Caki2 (cell line): ENCODE measurements at regions not wholly inside any gene's neighbourhood (a gene's known extent, or its start where the extent isn't known, plus 50 kb on each side); places are given as distances from the start of the nearest gene placed in this dataset.

ENCODE experiments used
- DNase-seq: peaks from one replicate; pipeline ENCODE4 v3.0.0-alpha.2; 2015; ENCODE audit warnings: low read depth
- in situ Hi-C: cut with HindIII; loops from 2 replicates; pipeline ENCODE4 v1.10.0; 2016; ENCODE audit warnings: low sequenced_read_pairs, low pct_unique_long_range_greater_than_20kb, mixed read lengths

- in situ Hi-C loops: no loop called here
- DNase-seq: no peak
Observed at GRCh38 chr2:126808929-126809328, 89.8 kb upstream of the TEX51 start.

GRCh38 chr2:126809340-126809739 lies 89.3 kb upstream of the TEX51 start:
- in situ Hi-C loops: no loop called here
- DNase-seq: no peak

- in situ Hi-C loops: no loop called here
Observed at GRCh38 chr2:126810001-126810400, 88.7 kb upstream of the TEX51 start.

GRCh38 chr2:126811101-126811500 lies 87.6 kb upstream of the TEX51 start:
- in situ Hi-C loops: no loop called here
- no peak for DNase-seq

More at GRCh38 chr2:126810001-126810400, 88.7 kb upstream of the TEX51 start:
- no peak for DNase-seq

GRCh38 chr2:126817172-126817571 lies 81.5 kb upstream of the TEX51 start:
- in situ Hi-C loops: no loop called here
- no peak for DNase-seq

- in situ Hi-C loops: no loop called here
- no peak for DNase-seq
Observed at GRCh38 chr2:126822115-126822514, 76.6 kb upstream of the TEX51 start.

GRCh38 chr2:126822921-126823320 lies 75.8 kb upstream of the TEX51 start:
- no peak for DNase-seq
- in situ Hi-C loops: no loop called here

GRCh38 chr2:126823951-126824350 lies 74.7 kb upstream of the TEX51 start:
- in situ Hi-C loops: no loop called here
- DNase-seq: no peak

- no peak for DNase-seq
- in situ Hi-C loops: no loop called here
Observed at GRCh38 chr2:126824663-126825062, 74.0 kb upstream of the TEX51 start.

GRCh38 chr2:126825316-126825715 lies 73.4 kb upstream of the TEX51 start:
- in situ Hi-C loops: no loop called here
- DNase-seq: no peak

- DNase-seq: no peak
- in situ Hi-C loops: no loop called here
Observed at GRCh38 chr2:126826491-126826890, 72.2 kb upstream of the TEX51 start.

GRCh38 chr2:126827371-126827770 lies 71.3 kb upstream of the TEX51 start:
- DNase-seq: no peak
- in situ Hi-C loops: no loop called here

GRCh38 chr2:126828051-126828450 lies 70.6 kb upstream of the TEX51 start:
- in situ Hi-C loops: no loop called here
- DNase-seq: no peak

- no peak for DNase-seq
- in situ Hi-C loops: no loop called here
Observed at GRCh38 chr2:126828491-126828890, 70.2 kb upstream of the TEX51 start.

GRCh38 chr2:126831234-126832005 lies 67.3 kb upstream of the TEX51 start:
- in situ Hi-C loops: no loop called here

GRCh38 chr2:126832014-126832413 lies 66.7 kb upstream of the TEX51 start:
- in situ Hi-C loops: no loop called here
- DNase-seq: no peak

More at GRCh38 chr2:126831234-126832005, 67.3 kb upstream of the TEX51 start:
- no peak for DNase-seq

- in situ Hi-C loops: no loop called here
- no peak for DNase-seq
Observed at GRCh38 chr2:126832757-126833156, 65.9 kb upstream of the TEX51 start.

GRCh38 chr2:126834006-126834659 lies 64.6 kb upstream of the TEX51 start:
- DNase-seq: no peak
- in situ Hi-C loops: no loop called here

- in situ Hi-C loops: no loop called here
Observed at GRCh38 chr2:126835261-126835660, 63.4 kb upstream of the TEX51 start.

GRCh38 chr2:126835831-126836230 lies 62.9 kb upstream of the TEX51 start:
- no peak for DNase-seq
- in situ Hi-C loops: no loop called here

More at GRCh38 chr2:126835261-126835660, 63.4 kb upstream of the TEX51 start:
- DNase-seq: no peak
